ENCODE measurements at regions not wholly inside any gene's neighbourhood (a gene's known extent, or its start where the extent isn't known, plus 50 kb on each side); places are given as distances from the start of the nearest gene placed in this dataset.

DNA sequence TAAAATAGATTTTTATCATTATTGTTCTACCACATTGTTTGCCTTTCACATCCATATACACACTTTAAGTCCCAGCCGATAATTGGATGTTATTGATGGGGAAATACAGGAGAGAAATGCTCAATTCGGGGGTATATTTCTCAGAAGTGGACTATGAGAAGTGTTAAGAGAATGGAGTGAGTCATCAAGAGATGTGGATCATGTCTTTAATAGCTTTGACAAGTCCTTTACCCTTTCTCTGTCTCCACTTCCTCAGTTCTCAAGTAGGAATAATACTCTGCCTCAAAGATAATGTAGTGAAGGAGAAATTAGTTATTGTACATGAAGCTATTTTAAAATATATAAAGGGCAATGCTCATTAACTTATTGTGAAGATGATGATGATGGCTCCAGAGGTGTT lies 1017.6 kb upstream of the PIK3C3 start:
- TF ChIP-seq, protein P1, sequence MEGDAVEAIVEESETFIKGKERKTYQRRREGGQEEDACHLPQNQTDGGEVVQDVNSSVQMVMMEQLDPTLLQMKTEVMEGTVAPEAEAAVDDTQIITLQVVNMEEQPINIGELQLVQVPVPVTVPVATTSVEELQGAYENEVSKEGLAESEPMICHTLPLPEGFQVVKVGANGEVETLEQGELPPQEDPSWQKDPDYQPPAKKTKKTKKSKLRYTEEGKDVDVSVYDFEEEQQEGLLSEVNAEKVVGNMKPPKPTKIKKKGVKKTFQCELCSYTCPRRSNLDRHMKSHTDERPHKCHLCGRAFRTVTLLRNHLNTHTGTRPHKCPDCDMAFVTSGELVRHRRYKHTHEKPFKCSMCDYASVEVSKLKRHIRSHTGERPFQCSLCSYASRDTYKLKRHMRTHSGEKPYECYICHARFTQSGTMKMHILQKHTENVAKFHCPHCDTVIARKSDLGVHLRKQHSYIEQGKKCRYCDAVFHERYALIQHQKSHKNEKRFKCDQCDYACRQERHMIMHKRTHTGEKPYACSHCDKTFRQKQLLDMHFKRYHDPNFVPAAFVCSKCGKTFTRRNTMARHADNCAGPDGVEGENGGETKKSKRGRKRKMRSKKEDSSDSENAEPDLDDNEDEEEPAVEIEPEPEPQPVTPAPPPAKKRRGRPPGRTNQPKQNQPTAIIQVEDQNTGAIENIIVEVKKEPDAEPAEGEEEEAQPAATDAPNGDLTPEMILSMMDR (conservative IDR thresholded peaks at IDR 0.05; ENCODE audit: control insufficient read depth, insufficient read depth, low read depth, low read length), result no peak
- DNase-seq (ENCODE audit: low read depth), result no peak
- no peak overlapping the region for H3K4me3 ChIP-seq (ENCODE audit: control insufficient read depth, low read depth, low read length)

DNA sequence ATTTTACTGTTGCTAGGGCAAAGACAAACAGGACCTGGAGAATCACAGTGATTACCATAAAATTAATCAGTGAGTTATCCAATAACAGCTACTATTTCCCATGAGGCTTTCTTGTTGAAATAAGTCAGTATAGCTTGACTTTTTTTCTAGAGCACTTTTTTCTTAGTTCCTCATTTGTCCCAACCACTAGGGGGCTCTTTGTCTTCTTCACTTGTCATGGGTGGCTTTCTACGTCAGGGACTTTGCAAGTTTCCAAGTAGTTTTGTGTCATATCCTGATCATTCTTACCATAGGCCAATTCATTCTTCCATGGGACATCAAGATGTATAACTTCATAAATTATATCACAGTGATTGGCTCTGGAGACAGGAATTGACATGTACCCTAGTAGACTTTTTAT lies 1019.6 kb upstream of the PIK3C3 start:
- H3K4me3 ChIP-seq (ENCODE audit: control insufficient read depth, low read depth, low read length), result no peak overlapping the region
- TF ChIP-seq, protein P1 (conservative IDR thresholded peaks at IDR 0.05; ENCODE audit: control insufficient read depth, insufficient read depth, low read depth, low read length), result peak; percentile 51
- peak; percentile 46 for DNase-seq (ENCODE audit: low read depth)

DNA sequence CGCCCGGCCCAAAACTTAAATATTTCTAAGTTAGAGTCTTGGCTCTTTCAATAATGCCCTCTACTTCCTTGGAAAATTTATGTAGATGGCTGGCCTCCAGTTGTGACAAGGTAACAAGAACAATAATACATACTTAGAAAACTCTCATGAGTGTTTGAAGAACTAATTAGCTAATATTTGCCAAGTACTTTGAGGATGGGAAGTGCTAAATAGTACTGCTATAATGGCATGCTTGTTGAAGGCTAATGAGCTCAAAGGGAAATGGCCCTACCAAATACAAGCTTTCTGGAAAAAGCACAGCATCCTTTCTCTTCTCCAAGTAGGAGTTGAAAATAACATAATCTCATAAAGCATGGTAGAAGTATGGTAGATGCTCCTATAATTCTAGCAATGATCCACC lies 1022.2 kb upstream of the PIK3C3 start:
- H3K4me3 ChIP-seq (ENCODE audit: control insufficient read depth, low read depth, low read length), result no peak overlapping the region
- TF ChIP-seq, protein P1 (conservative IDR thresholded peaks at IDR 0.05; ENCODE audit: control insufficient read depth, insufficient read depth, low read depth, low read length), result no peak
- DNase-seq (ENCODE audit: low read depth), result no peak

DNA sequence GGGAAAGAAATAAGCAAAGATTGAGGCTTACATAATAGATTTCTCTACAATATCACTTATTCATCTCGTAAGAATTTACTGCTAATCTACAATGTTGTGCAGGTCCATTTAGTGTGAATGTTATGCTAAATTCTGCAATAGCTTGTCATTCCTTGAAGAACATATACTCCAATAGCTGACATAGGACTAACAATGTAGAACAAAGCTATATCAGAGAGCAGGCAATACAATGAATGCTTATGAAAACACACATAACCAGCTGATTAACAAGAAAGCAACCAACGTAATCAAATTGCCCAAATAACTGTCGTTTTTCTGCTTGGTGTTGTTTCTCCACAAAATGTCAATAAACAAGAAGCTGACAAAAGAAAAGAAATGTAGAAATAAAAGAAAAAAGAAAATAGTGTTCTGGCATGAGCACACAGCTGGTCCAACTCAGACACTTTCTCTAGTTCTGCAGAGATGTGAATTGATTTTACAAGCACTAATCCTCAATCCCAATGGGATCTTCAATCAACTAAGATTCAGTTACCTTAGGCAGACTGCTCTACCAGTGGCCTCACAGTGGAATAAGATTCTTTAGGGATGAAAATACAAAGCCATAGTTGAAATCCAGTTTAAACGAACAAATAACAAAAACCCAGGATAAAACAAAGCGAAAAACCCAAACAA lies 1024.7 kb upstream of the PIK3C3 start:
- TF ChIP-seq, protein P1 (conservative IDR thresholded peaks at IDR 0.05; ENCODE audit: control insufficient read depth, insufficient read depth, low read depth, low read length), result no peak
- DNase-seq (ENCODE audit: low read depth), result no peak
- no peak overlapping the region for H3K4me3 ChIP-seq (ENCODE audit: control insufficient read depth, low read depth, low read length)

DNA sequence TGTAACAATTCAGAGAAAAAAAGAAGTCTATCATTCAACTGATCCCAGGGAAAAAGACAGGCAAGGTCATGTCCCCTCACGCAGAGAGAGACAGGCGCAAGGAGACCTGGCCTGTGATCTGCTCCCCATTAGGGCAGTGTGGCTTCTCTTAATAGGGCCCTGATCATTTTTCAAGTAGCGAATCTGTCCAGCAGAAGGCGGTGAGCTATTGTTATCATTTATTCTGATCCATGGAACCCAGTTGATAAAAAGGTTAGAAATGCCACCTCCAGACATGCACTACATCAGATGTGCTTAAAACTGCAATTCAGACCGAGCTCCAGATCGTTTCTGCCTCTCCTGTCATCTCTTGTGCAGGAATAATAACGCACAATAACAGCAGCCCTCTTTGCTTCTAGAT lies 1025.6 kb upstream of the PIK3C3 start:
- no peak for DNase-seq (ENCODE audit: low read depth)
- no peak overlapping the region for H3K4me3 ChIP-seq (ENCODE audit: control insufficient read depth, low read depth, low read length)
- TF ChIP-seq, protein P1 (conservative IDR thresholded peaks at IDR 0.05; ENCODE audit: control insufficient read depth, insufficient read depth, low read depth, low read length), result no peak

DNA sequence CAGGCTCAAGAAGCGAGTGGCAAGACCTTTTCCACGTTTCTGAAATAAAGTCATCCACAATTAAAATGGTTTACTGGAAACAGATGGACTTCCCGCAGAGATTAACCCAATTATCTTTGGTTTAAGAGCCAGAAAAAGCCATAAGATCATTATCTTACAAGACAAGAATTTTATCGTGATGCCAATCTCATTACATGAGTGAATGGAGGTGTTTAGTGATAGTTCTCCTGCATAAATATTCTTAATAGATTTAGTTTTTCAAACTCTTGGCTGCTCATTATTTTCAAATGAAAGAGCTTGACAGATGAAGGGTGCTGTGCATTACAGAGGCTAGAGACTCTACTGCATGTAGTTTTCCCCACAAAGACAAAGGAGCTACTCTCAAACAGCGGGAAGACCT lies 1028.4 kb upstream of the PIK3C3 start:
- TF ChIP-seq, protein P1 (conservative IDR thresholded peaks at IDR 0.05; ENCODE audit: control insufficient read depth, insufficient read depth, low read depth, low read length), result no peak
- no peak for DNase-seq (ENCODE audit: low read depth)
- no peak overlapping the region for H3K4me3 ChIP-seq (ENCODE audit: control insufficient read depth, low read depth, low read length)

All from fibroblast of mammary gland (primary cell).